Activated naive CD8-positive, alpha-beta T cell treated with anti-CD3 and anti-CD28 coated beads, Interleukin-2, amount 50 U/mL, for 24 hours (primary cell): ENCODE measurements at regions not wholly inside any gene's neighbourhood (a gene's known extent, or its start where the extent isn't known, plus 50 kb on each side); places are given as distances from the start of the nearest gene placed in this dataset.

Source experiments
- ATAC-seq: fragments of 150-1000 bp; cut with Tn5 transposase; one replicate; pipeline ENCODE4 v1.10.0; 2021
- DNase-seq: peaks from one replicate; pipeline ENCODE4 v3.0.0; 2021
- H3K27ac Mint-ChIP-seq: one replicate; pipeline ENCODE4 v1.8.0; 2021; ENCODE audit warnings: mild to moderate bottlenecking, mixed read lengths
- H3K27me3 Mint-ChIP-seq: one replicate; pipeline ENCODE4 v1.8.0; 2021; ENCODE audit warnings: mixed read lengths
- H3K36me3 Mint-ChIP-seq: one replicate; pipeline ENCODE4 v1.8.0; 2021; ENCODE audit warnings: low read depth, mixed read lengths
- H3K4me1 Mint-ChIP-seq: one replicate; pipeline ENCODE4 v1.8.0; 2021; ENCODE audit warnings: mixed read lengths
- H3K4me3 Mint-ChIP-seq: one replicate; pipeline ENCODE4 v1.8.0; 2021; ENCODE audit warnings: mild to moderate bottlenecking, moderate library complexity, mixed read lengths
- H3K9me3 Mint-ChIP-seq: one replicate; pipeline ENCODE4 v1.8.0; 2021; ENCODE audit warnings: mixed read lengths

GRCh38 chr17:34773036-34773435 is 188.2 kb downstream of the CCT6B start:
- Mint-ChIP-seq H3K36me3 (no peaks in the 10 kb centered on the region), H3K4me3 (no peak overlapping the region), H3K9me3 (no peaks in the 10 kb centered on the region), H3K27me3 (peaks cover 15% of the 10 kb centered on the region), H3K27ac (no peak overlapping the region), H3K4me1 (no peaks in the 10 kb centered on the region)
- no peak for DNase-seq
- ATAC-seq = no peak

GRCh38 chr17:34771891-34772290 is 189.4 kb downstream of the CCT6B start:
- ATAC-seq (no peak), DNase-seq (no peak)
- Mint-ChIP-seq H3K4me1 (no peaks in the 10 kb centered on the region), H3K27me3 (peaks cover 15% of the 10 kb centered on the region), H3K9me3 (no peaks in the 10 kb centered on the region), H3K27ac (no peak overlapping the region), H3K4me3 (no peak overlapping the region), H3K36me3 (no peaks in the 10 kb centered on the region)

GRCh38 chr17:34770586-34770985 is 190.7 kb downstream of the CCT6B start:
- Mint-ChIP-seq H3K9me3 (no peaks in the 10 kb centered on the region), H3K27me3 (peaks cover 12% of the 10 kb centered on the region), H3K4me3 (no peak overlapping the region), H3K27ac (no peak overlapping the region), H3K36me3 (no peaks in the 10 kb centered on the region), H3K4me1 (no peaks in the 10 kb centered on the region)
- ATAC-seq = no peak
- no peak for DNase-seq

- Mint-ChIP-seq H3K9me3 (no peaks in the 10 kb centered on the region), H3K27ac (no peak overlapping the region), H3K4me1 (no peaks in the 10 kb centered on the region), H3K27me3 (peaks cover 9% of the 10 kb centered on the region), H3K36me3 (no peaks in the 10 kb centered on the region), H3K4me3 (no peak overlapping the region)
- DNase-seq (no peak), ATAC-seq (no peak)
Observed at GRCh38 chr17:34769899-34770298, 190.5 kb downstream of the TMEM132E start.

- no peak overlapping the region for H3K4me3 Mint-ChIP-seq
- no peaks in the 10 kb centered on the region for H3K36me3 Mint-ChIP-seq
- no peaks in the 10 kb centered on the region for H3K9me3 Mint-ChIP-seq
- DNase-seq (no peak), ATAC-seq (no peak)
- H3K27ac Mint-ChIP-seq = no peak overlapping the region
- peaks cover 11% of the 10 kb centered on the region for H3K27me3 Mint-ChIP-seq
- no peaks in the 10 kb centered on the region for H3K4me1 Mint-ChIP-seq
Observed at GRCh38 chr17:34769049-34769448, 189.7 kb downstream of the TMEM132E start.

- Mint-ChIP-seq H3K36me3 (no peaks in the 10 kb centered on the region), H3K4me1 (no peaks in the 10 kb centered on the region)
Observed at GRCh38 chr17:34765291-34765690, 185.9 kb downstream of the TMEM132E start.

GRCh38 chr17:34764716-34765115 is 185.3 kb downstream of the TMEM132E start:
- no peaks in the 10 kb centered on the region for H3K9me3 Mint-ChIP-seq
- H3K4me3 Mint-ChIP-seq = no peak overlapping the region
- H3K27ac Mint-ChIP-seq = no peak overlapping the region
- peaks cover 11% of the 10 kb centered on the region for H3K27me3 Mint-ChIP-seq
- no peak for DNase-seq
- H3K4me1 Mint-ChIP-seq = no peaks in the 10 kb centered on the region
- H3K36me3 Mint-ChIP-seq = no peaks in the 10 kb centered on the region
- ATAC-seq = no peak

More at GRCh38 chr17:34765291-34765690, 185.9 kb downstream of the TMEM132E start:
- ATAC-seq (no peak), DNase-seq (no peak)
- Mint-ChIP-seq H3K9me3 (no peaks in the 10 kb centered on the region), H3K27me3 (peaks cover 11% of the 10 kb centered on the region), H3K4me3 (no peak overlapping the region), H3K27ac (no peak overlapping the region)

GRCh38 chr17:34763728-34764665 is 184.6 kb downstream of the TMEM132E start:
- Mint-ChIP-seq H3K27me3 (peaks cover 12% of the 10 kb centered on the region), H3K9me3 (no peaks in the 10 kb centered on the region), H3K27ac (no peak overlapping the region), H3K4me3 (no peak overlapping the region), H3K4me1 (no peaks in the 10 kb centered on the region), H3K36me3 (no peaks in the 10 kb centered on the region)
- ATAC-seq (no peak), DNase-seq (no peak)

GRCh38 chr17:34762078-34762477 is 182.7 kb downstream of the TMEM132E start:
- peaks cover 15% of the 10 kb centered on the region for H3K27me3 Mint-ChIP-seq
- ATAC-seq = no peak

GRCh38 chr17:34761646-34762045 is 182.3 kb downstream of the TMEM132E start:
- Mint-ChIP-seq H3K36me3 (no peaks in the 10 kb centered on the region), H3K4me1 (no peaks in the 10 kb centered on the region), H3K9me3 (no peaks in the 10 kb centered on the region), H3K27ac (no peak overlapping the region), H3K27me3 (peaks cover 15% of the 10 kb centered on the region), H3K4me3 (no peak overlapping the region)
- DNase-seq (no peak), ATAC-seq (no peak)

More at GRCh38 chr17:34762078-34762477, 182.7 kb downstream of the TMEM132E start:
- no peaks in the 10 kb centered on the region for H3K9me3 Mint-ChIP-seq
- H3K27ac Mint-ChIP-seq = no peak overlapping the region
- no peak for DNase-seq
- H3K36me3 Mint-ChIP-seq = no peaks in the 10 kb centered on the region
- no peaks in the 10 kb centered on the region for H3K4me1 Mint-ChIP-seq
- no peak overlapping the region for H3K4me3 Mint-ChIP-seq

- Mint-ChIP-seq H3K4me3 (no peak overlapping the region), H3K36me3 (no peaks in the 10 kb centered on the region), H3K4me1 (no peaks in the 10 kb centered on the region), H3K27ac (no peak overlapping the region), H3K27me3 (peaks cover 18% of the 10 kb centered on the region), H3K9me3 (no peaks in the 10 kb centered on the region)
- no peak for DNase-seq
- no peak for ATAC-seq
Observed at GRCh38 chr17:34760931-34761495, 181.6 kb downstream of the TMEM132E start.

- DNase-seq = no peak
- Mint-ChIP-seq H3K4me1 (no peaks in the 10 kb centered on the region), H3K27ac (no peak overlapping the region), H3K9me3 (no peaks in the 10 kb centered on the region), H3K27me3 (peaks cover 29% of the 10 kb centered on the region), H3K4me3 (no peak overlapping the region), H3K36me3 (no peaks in the 10 kb centered on the region)
- ATAC-seq = no peak
Observed at GRCh38 chr17:34758718-34759117, 179.3 kb downstream of the TMEM132E start.

GRCh38 chr17:34758316-34758715 is 178.9 kb downstream of the TMEM132E start:
- peaks cover 28% of the 10 kb centered on the region for H3K27me3 Mint-ChIP-seq
- ATAC-seq (no peak), DNase-seq (no peak)
- H3K4me3 Mint-ChIP-seq = no peak overlapping the region
- no peaks in the 10 kb centered on the region for H3K9me3 Mint-ChIP-seq
- H3K27ac Mint-ChIP-seq = no peak overlapping the region
- H3K36me3 Mint-ChIP-seq = no peaks in the 10 kb centered on the region
- H3K4me1 Mint-ChIP-seq = no peaks in the 10 kb centered on the region

- Mint-ChIP-seq H3K27me3 (peaks cover 31% of the 10 kb centered on the region), H3K4me3 (no peak overlapping the region)
Observed at GRCh38 chr17:34757611-34758010, 178.2 kb downstream of the TMEM132E start.

GRCh38 chr17:34757106-34757505 is 177.7 kb downstream of the TMEM132E start:
- no peak for DNase-seq
- Mint-ChIP-seq H3K27me3 (peaks cover 32% of the 10 kb centered on the region), H3K9me3 (no peaks in the 10 kb centered on the region), H3K4me1 (no peaks in the 10 kb centered on the region), H3K36me3 (no peaks in the 10 kb centered on the region), H3K4me3 (no peak overlapping the region), H3K27ac (no peak overlapping the region)
- no peak for ATAC-seq

More at GRCh38 chr17:34757611-34758010, 178.2 kb downstream of the TMEM132E start:
- Mint-ChIP-seq H3K36me3 (no peaks in the 10 kb centered on the region), H3K4me1 (no peaks in the 10 kb centered on the region), H3K27ac (no peak overlapping the region), H3K9me3 (no peaks in the 10 kb centered on the region)
- DNase-seq (no peak), ATAC-seq (no peak)
